ENCODE measurements at regions not wholly inside any gene's neighbourhood (a gene's known extent, or its start where the extent isn't known, plus 50 kb on each side); places are given as distances from the start of the nearest gene placed in this dataset.

- TF ChIP-seq CTCF (IDR thresholded peaks at IDR 0.05; ENCODE audit: low read depth, low read length, missing control alignments), result no peak
- Histone ChIP-seq H3K36me3 (replicated peaks) (no peaks in the 10 kb centered on the region), H3K27ac (no peak overlapping the region), H3K4me3 (ENCODE audit: low read depth, low read length) (no peak overlapping the region), H3K27me3 (replicated peaks) (no peaks in the 10 kb centered on the region)
- DNase-seq, result no peak
- in situ Hi-C loops (cut with HindIII; ENCODE audit: low pct_ligation_motif_present, low sequenced_read_pairs), result no loop called here
Observed at GRCh38 chr9:16312116-16312515, 558.4 kb downstream of the BNC2 start.

GRCh38 chr9:16312962-16313546 lies 557.4 kb downstream of the BNC2 start:
- no peak overlapping the region for H3K4me3 ChIP-seq (ENCODE audit: low read depth, low read length)
- no peaks in the 10 kb centered on the region for H3K36me3 ChIP-seq (replicated peaks)
- in situ Hi-C loops (cut with HindIII; ENCODE audit: low pct_ligation_motif_present, low sequenced_read_pairs), result no loop called here
- no peak for DNase-seq
- H3K27ac ChIP-seq, result no peak overlapping the region
- TF ChIP-seq CTCF (IDR thresholded peaks at IDR 0.05; ENCODE audit: low read depth, low read length, missing control alignments), result no peak
- H3K27me3 ChIP-seq (replicated peaks), result no peaks in the 10 kb centered on the region

GRCh38 chr9:16314476-16314875 lies 556.0 kb downstream of the BNC2 start:
- in situ Hi-C loops (cut with HindIII; ENCODE audit: low pct_ligation_motif_present, low sequenced_read_pairs), result no loop called here
- no peak overlapping the region for H3K4me3 ChIP-seq (ENCODE audit: low read depth, low read length)
- no peak for DNase-seq
- H3K27me3 ChIP-seq (replicated peaks), result no peaks in the 10 kb centered on the region
- no peak for TF ChIP-seq CTCF (IDR thresholded peaks at IDR 0.05; ENCODE audit: low read depth, low read length, missing control alignments)
- no peak overlapping the region for H3K27ac ChIP-seq
- no peaks in the 10 kb centered on the region for H3K36me3 ChIP-seq (replicated peaks)

DNA sequence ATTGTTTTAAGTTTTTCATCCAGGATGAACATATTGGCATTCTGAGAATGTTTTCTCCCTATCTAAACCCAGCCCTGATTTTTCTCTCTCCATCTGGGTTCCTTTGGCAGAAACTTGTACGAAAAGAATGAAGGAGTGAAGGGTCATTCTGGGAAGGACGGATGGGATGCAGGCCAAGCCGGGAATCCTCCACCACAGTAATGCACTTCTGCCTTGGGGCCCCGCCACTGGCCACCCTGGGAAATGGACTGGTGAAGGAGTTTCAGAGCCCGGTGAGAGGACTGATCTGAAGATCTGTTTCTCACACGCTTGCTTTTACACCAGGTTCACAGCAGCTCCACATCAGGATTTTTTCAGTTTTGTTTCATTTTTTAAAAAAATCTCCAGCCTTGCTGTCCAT lies 554.8 kb downstream of the BNC2 start:
- in situ Hi-C loops (cut with HindIII; ENCODE audit: low pct_ligation_motif_present, low sequenced_read_pairs), result no loop called here
- no peak for TF ChIP-seq CTCF (IDR thresholded peaks at IDR 0.05; ENCODE audit: low read depth, low read length, missing control alignments)

GRCh38 chr9:16316456-16316855 lies 554.0 kb downstream of the BNC2 start:
- DNase-seq, result no peak
- Histone ChIP-seq H3K4me3 (ENCODE audit: low read depth, low read length) (no peak overlapping the region), H3K27ac (no peak overlapping the region), H3K27me3 (replicated peaks) (no peaks in the 10 kb centered on the region), H3K36me3 (replicated peaks) (no peaks in the 10 kb centered on the region)
- in situ Hi-C loops (cut with HindIII; ENCODE audit: low pct_ligation_motif_present, low sequenced_read_pairs), result no loop called here
- no peak for TF ChIP-seq CTCF (IDR thresholded peaks at IDR 0.05; ENCODE audit: low read depth, low read length, missing control alignments)

More for the DNA sequence above, 554.8 kb downstream of the BNC2 start:
- no peak overlapping the region for H3K4me3 ChIP-seq (ENCODE audit: low read depth, low read length)
- DNase-seq, result peak; percentile 28
- no peaks in the 10 kb centered on the region for H3K36me3 ChIP-seq (replicated peaks)
- H3K27me3 ChIP-seq (replicated peaks), result no peaks in the 10 kb centered on the region
- no peak overlapping the region for H3K27ac ChIP-seq
